ENCODE measurements at regions not wholly inside any gene's neighbourhood (a gene's known extent, or its start where the extent isn't known, plus 50 kb on each side); places are given as distances from the start of the nearest gene placed in this dataset.

GRCh38 chr15:35768949-35769348, 223.0 kb upstream of the DPH6 start:
- TF ChIP-seq CTCF (IDR thresholded peaks at IDR 0.05), result no peak
- no peak for TF ChIP-seq POLR2A (IDR thresholded peaks at IDR 0.05)
- no peak for TF ChIP-seq POLR2AphosphoS5 (IDR thresholded peaks at IDR 0.05)
- TF ChIP-seq EP300 (IDR thresholded peaks at IDR 0.05), result no peak

All from gastroesophageal sphincter (tissue), 3 donors.